ENCODE measurements at regions not wholly inside any gene's neighbourhood (a gene's known extent, or its start where the extent isn't known, plus 50 kb on each side); places are given as distances from the start of the nearest gene placed in this dataset.

DNA sequence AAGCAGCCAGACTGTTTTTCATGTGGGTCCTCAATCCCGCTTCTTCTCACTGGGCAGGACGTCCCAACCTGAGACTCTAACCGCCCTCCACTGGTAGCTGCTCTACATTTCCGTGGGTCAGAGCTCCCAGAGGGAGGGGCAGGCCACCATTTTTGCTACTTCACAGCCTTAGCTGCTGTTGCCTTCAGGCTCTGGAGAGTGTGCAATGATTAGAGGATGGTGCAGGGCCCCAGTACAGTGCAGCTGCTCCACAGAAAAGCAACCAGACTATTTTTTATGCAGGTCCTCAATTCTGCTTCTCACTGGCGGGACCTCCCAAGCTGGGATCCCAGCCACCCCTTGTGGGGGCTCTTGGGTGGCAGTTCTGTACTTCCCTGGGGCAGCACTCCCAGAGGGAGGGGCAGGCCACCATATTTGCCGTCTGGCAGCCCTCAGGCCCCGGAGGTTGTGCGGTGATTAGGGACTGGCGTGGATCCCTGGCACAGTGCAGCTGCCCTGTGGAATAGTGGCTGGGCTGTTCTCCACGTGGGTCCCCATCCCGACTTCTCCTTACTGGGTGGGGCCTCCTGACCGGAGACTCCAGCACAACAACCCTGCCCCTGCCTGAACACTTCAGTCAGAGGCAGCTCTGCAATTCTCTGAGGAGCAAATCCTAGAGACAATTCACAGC is 647.6 kb upstream of the PKN2 start:
- DNase-seq = no peak

DNA sequence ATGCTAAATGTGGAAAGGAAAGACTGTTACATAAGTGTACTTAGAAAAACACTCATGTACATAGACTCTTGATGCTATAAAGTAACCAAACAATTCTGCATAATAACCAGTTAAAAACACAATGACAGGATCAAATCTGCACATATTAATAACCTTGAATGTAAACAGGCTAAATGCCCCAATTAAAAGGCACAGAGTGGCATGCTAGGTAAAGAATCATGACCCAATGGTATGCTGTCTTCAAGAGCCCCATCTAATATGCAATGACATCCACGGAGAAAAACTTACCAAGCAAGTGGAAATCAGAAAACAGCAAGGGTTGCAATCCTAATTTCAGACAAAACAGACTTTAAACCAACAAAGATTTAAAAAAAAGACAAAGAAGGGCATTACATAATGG is 644.8 kb upstream of the PKN2 start:
- DNase-seq = no peak

DNA sequence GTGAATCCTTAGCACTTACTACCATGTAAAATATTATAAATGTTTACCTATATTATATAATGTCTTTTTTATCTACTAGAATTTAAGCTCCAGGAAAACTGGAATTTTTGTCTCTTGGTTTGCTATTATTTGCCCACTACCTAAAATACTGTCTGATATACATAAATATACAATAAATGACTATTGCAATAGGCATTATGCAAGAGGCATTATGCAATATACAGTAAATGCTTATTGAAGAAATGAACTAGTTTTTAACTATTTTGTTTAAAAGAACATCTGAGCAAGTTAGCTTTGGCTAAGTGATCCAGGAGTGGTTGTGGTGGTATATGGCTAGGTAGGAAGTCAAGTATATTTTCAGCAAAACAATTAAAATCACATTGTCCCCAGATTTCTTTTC is 640.2 kb upstream of the PKN2 start:
- no peak for DNase-seq

DNA sequence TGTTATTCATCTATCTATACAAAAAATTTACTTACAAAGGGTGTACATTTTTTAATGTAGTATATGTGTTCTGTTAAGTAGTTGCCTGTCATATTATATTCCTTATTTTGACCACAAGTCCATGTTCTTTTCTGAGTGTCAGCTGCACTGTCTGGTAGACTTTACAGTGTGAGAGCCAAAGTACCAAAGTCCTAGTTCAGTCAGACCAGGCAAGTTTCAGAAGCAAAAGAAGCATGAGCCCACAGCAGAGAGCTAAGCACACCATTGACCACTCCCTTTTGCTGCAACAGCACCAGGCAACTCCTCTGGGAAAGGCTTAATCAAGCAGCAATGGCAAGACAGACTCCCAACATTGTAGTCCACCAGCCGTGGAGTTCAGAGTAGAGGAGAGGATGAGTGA is 631.9 kb upstream of the PKN2 start:
- DNase-seq = no peak

DNA sequence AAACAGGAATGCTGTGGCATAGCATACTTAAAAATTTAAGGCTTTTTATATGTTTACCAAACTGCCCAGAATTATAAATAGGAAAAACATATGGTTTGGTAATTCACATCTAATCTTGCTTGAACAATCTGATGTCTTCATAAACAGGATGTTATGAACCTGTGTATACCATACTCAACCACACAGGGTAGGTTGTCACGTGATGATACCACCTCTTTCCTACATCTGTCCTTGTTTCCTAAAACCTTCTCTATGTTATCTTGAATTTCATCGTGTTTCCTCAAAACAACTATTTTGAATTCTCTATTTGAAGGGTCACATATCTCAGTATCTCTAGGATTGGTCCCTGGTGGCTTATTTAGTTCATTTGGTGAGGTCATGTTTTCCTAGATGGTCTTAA is 631.0 kb upstream of the PKN2 start:
- no peak for DNase-seq

DNA sequence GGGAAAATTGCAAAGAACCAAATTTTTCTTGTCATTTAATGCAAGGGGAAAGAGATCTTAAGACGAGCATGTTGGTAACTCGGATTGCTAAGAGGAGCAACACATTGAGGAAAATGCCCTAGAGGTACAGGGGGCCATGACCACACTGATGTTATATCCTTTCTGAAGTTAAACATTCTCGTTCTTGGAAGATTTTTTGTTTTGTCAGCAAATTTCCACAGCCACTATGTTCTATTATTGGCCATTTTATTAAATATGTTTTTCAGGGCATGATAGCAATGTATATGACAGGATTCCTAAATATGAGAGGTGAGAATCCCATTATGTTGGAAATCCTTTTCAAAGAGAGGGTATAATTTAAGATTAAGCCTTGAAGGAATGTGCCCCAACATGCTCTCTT is 627.2 kb upstream of the PKN2 start:
- DNase-seq = no peak

DNA sequence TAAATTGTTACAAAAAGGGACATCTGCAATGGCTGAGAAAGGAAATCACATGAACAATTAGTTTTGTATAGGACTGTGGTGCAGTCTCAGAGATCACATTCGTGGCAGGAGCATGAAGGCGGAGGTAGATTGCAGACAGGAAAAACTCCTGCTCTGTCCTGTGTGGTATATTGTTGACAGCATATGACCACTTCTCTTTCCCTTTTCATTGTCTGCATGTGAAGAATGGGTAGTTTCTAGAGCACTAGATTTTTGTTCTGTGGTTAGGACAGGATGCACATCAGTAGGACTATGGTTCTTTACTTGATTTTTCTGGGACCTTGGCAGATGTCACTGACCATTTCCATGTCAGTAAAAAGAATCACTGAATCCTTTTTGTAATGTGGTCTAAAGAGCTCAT is 625.9 kb upstream of the PKN2 start:
- DNase-seq = no peak

DNA sequence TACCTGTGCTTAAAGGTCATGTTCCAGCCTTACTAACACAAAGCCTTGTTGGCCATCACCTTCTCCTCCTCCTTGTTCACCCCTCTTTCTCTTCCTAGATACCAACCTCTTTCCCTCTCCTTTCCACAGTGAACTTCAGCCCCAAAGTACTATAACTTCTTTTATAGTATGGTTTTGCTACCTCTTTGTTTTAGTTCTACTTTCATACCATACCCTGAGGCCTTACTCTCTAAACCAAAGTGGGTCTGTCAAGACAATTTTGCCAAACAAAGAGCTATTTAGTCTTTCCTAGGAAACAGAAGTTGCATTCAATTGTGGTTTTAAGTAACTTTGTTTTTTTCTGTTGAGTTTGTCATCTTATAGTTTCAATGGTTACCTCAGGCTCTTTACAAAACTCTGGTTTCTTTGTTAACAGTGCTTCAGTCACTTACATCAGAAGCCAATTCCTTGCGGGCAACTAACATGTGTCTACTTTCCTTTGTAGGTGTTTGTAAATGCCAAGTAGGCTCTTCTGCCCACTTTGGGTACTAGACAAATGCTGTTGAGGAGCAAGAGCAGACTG is 623.9 kb upstream of the PKN2 start:
- DNase-seq = no peak

DNA sequence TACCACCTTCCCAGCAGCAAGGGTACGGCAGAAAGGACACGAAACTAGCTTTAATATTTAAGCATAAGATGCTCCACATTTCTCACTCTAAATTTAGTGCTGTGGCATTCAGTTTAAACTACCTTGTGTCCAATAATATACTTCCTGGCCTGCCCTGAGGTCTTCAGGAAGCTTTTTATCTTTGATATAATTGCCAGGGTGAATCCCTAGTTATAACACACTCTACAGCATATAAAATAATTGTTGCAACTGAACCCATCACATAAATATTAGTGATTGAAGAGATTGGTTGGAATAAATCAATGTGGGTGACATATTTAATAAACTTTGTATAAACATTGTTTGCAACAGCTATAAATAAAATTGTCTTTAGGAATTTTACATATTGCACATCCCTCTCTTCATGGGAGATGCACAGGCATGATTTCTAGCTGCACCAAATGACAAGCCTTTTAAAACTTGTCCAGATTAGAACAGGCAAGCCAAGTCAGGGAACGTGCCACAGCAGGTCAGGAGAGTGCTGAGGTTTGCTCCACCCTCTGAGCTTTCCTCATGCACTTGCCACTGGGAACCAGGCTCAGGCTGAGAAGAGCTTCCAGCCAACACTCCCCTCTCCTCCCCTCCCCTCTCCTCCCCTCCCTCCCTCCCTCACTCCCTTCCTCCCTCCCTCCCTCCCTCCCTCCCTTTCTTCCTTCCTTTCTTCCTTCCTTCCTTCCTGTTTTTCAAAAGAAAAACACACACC is 623.2 kb upstream of the PKN2 start:
- DNase-seq = no peak

DNA sequence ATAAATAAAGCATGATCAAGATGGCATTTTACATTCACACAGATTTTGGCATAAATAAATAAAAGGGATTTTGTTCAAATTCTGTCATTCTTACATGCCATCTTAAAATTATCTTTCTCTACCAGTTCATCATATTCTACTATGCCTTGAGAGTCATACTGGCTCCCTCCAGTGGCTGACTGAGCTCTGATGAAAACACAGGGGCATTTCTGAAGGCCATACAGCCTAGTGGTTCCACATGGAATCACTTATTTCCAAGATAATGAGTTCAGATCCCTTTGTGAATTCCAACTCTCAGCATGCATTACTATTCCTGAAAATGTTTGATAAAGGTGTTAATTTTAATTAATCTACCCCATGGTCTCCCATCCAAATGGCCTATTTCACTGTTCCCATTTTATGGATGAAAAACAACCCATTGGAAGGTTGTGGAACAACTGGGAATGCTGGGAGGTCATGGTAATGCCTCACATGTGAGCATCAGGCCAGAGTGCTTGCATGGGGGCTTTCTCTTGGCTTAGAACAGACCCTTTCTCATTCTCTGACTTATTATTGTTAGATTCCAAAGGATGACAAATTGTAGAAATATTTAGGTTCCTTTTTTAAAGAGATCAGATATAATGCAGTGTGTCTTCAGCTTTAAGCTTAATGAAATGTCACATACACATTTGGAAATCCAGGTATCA is 622.4 kb upstream of the PKN2 start:
- DNase-seq = peak; percentile 11

DNA sequence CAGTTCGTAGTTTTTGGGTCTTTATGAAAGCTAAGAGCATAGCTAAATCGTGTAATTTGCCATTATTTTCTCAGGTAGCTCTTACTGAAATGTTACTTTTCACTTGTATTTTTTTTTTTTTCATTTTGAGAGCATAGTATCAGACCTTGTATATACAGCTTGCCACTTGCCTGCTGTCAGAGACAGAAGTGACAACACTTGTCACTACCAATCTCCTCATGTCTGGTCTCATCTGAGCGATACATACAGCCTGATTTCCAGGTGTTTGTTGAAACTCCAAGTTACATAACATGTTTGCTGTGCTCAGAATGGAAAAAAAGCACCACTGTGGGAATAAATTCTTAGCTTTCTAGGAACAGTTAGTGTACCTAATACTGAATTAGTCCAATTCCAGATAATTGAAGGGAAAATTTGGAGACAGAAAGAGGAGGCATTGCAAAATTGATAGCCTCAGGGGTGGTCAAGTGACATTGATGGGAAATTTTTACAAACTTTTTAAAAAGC is 621.4 kb upstream of the PKN2 start:
- no peak for DNase-seq

DNA sequence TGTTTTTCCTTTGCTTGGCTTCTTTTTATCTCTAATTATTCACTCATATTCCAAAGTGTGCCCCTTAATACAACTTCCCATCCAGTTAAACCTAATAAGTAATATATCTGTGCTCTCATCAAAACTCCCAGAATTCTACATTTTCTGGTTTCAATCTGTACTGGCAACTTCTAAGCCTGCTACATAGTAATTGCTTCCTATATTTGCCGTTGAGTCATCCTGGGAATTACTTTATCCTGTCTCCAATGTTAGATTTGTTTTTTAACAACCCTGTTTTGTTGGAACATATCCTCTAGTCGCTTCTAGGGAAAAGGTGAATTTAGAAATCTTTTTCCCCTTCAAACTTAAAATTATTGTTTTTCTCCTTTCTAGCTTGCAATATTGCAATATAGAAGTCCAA is 620.5 kb upstream of the PKN2 start:
- DNase-seq = no peak

DNA sequence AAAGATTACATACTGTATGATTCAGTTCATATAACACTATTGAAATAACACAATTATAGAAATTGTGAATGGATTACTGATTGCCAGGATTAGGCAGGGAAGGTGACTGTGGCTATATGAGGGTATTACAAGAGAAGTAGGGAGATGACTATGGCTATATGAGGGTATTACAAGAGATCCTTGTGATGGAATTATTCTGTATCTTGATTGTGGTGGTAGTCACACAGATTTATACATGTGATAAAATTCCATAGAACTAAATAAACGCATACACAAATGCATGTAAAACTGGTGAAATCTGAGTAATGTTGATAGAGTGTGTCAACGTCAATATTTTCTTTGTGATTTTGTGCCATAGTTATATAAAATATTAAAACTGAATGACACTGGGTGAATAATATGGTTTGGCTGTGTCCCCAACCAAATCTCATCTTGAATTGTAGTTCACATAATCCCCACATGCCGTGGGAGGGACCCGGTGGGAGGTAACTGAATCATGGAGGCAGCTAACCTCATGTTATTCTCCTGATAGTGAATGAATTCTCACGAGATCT is 615.6 kb upstream of the PKN2 start:
- DNase-seq = no peak

DNA sequence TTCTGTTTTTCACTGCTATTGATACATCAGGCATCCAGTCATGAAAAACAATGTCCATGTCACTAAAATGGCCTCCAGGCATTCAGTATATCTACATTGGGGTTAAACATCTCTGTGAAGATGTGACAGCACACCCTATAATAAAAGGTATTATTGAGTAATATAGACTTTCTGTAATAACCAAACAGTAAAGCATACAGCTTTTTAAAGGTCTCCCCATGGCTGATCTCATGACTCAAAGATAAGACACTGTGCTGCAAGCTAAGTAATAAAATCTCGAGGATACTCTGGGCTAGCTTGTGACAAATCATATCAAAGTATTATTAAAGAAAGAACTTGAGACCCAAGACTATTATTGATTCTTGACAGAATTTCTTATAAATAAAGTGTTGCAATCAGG is 613.1 kb upstream of the PKN2 start:
- no peak for DNase-seq

DNA sequence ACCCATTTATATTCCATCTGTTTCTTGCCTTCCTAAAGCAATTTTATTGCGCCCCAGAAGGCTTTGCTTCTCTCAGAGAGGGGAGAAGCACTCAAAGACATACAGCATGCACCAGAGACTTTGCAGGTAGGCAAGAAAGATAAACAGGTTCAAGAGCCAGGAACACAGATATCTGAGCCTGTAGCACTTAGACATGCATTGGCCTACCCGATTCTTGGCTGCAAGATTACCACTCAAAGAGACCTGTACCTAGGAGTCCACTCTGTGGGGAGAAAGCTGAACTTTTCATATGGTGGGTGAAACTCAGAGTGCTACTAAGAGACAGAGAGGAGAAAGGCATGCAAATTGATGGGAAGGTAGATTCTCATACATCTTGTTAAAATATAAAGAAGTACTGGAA is 609.4 kb upstream of the PKN2 start:
- no peak for DNase-seq

DNA sequence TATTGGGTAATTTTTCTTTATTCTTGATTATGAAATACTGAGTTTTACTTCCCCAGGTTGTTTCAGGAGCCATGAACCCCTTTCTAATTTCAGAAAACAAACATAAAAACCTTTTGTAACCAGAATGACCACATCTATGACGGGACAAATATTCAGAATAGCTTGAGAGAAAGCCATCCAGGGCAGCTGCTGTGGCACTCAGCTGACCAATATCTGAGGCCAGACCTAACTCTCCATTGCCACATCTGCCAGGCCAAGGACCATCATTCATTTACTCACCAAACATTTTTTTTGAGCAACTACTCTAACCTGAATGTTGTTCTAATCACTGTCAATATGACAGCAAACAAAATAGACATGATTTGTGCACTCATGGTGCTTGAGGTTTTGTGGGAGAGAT is 608.3 kb upstream of the PKN2 start:
- no peak for DNase-seq

DNA sequence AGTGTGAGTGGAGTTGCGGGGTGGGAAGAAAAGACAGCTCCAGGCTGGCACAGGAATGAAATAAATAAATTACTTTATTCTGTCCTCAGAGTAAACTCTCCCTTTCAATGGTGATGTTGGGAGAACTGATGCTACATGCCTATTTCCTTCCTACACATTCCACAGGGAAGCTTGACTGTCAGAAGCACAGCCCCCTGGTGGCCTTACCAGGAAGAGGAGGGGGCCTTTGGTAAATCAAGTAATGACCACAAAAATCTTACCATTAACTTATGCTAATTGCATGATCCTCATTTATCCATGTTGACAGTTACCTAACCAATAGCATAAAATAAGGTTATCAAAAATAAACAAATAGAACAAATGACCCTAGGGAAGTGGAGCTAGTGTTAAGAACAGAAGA is 605.0 kb upstream of the PKN2 start:
- no peak for DNase-seq

DNA sequence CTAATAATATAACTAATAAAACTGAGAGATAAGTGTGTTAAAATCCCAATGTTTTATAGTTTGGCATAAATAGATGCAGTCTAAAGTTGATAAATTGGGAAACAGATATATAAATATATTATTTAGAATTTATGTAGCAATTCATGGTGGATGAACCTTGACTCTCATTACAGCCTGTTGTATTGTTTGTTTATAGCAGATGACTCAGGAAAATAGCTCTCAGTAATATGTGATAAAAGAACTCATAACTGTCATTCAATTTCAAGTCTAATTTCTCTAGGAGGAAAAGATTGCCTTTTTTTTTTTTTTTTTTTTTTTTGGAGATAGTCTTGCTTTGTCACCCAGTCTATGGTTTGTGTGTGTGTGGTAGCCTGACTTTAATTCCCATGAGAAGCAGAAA is 603.2 kb upstream of the PKN2 start:
- DNase-seq = no peak

DNA sequence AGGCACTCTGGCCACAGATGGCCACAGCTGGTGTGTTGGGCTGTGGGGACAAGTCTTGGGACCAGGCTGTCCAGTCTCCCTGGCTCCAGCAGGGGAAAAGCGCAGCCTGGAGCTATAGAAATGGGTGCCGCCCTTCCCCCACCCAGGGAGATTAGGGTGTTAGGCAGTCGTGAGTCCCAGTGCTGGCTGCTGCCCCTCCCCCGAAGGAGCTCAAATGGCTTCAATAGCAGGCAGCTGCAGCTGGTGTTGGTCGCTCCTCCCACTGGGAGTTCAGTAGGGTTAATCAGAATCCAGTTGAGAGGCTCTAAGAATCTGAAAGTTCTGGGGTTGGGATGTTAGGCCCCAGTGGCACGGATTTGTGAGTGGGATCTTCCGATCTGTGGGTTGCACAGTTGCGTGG is 595.6 kb upstream of the PKN2 start:
- DNase-seq = no peak

DNA sequence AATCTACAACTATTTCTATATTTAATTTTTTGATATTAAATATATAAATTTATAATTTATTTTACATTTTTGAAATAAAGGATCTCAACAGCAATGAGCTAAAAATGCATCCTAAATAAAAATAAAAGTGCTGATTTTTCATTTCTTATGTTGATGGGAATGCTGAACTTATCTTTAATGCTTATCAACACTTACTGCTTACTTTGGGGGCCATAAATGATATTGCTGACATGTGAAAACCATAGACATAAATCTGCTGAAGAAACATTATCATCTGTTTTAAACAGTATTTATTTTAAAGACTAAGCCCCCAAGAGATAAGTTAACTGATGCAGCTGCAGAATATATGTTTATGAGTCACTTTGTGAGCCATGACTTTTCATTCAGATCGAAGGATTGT is 594.1 kb upstream of the PKN2 start:
- DNase-seq = no peak

DNA sequence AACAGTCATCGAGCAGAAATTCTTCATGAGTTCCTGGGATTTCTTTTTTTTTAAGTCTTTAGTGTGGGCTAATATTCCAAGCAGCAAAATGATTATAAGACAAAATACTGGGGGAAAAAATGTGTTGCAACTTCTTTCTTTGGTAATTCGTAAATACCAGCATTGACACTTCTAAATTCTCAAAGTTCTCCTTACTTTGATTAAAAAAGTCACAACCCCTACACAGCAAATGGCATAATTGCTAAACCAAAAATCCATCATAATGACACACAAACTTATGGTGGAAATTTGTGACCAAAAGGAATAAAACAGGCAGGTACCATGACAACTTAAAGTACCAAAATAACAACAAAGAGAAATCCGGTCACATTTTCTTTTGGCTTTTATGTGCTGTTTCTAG is 585.2 kb upstream of the PKN2 start:
- DNase-seq = no peak

DNA sequence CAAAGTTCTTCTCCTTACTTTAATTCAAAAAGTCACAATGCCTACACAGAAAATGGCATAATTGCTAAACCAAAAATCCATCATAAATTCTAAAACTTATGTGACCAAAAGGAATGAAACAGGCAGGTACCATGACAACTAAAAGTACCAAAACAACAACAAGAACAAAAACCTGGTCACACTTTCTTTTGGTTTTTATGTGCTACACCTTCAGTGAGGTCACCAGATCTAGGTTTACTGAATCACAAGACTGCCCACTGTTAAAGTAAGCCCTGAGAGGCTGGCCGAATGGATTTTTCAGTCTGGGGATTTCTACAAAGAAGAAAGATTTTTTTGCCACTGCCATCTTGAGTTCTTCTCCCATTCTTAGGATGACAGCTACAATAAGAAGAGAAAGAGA is 583.0 kb upstream of the PKN2 start:
- no peak for DNase-seq

DNA sequence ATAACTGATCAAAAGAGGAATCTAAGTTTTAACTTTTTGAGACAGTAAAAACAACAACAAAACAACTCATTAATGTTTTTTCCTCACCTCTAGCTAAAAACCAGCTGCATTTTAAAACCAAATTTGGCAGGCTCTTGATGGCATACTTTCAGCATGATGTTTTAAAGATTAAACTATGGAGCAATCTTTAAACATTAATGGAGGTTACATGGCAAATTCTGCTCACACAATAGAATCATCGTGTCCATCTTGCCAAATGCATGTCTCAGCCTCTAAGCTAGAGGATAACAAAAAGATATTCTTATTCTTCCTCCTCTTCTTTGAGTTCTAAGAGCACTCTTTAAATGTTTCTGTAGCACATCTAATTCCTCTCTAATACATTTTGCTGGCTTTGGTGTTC is 579.8 kb upstream of the PKN2 start:
- DNase-seq = no peak

DNA sequence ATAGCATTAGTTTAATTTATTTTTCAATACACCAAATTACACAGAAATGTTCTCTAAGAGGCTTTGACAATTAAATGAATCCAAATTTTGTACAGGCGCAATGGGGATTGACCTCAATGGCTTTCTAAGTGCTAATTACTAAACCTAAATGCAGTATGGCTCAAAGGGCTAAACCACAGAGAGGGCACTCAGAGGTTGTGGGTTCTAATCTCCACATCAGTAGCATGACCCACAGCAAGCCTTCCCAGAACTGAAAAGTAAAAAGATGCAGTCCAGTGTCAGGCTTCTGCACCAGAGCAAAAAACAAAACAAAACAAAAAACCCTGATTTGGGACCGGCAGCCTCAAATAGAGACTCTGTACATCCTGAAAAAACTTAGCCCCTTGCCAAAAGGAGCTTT is 579.2 kb upstream of the PKN2 start:
- no peak for DNase-seq

Measured in activated CD4-positive, alpha-beta T cell treated with anti-CD3 and anti-CD28 coated beads, Interleukin-2, Interleukin-6, amounts not matched to agents 100 ng/mL and 50 ng/mL, durations not matched to agents 16 hours and 8 hours (primary cell).